SU-DHL-6 (cell line): ENCODE measurements at regions not wholly inside any gene's neighbourhood (a gene's known extent, or its start where the extent isn't known, plus 50 kb on each side); places are given as distances from the start of the nearest gene placed in this dataset.

Experiments
- H2AFZ ChIP-seq: fragments of 200-600 bp; sonication (generic); 2 replicates; pipeline ENCODE4 v1.6.1; 2014; ENCODE audit warnings: low read depth, mild to moderate bottlenecking, moderate library complexity, mixed read lengths, antibody characterized with exemption, low read length; ENCODE audit not compliant: severe bottlenecking
- H3F3A ChIP-seq: fragments of 200-600 bp; shearing (Covaris generic); 2 replicates; pipeline ENCODE4 v1.6.0; 2016; ENCODE audit warnings: antibody characterized with exemption, mild to moderate bottlenecking; ENCODE audit not compliant: insufficient read depth
- H3K27ac ChIP-seq: fragments of 200-600 bp; sonication (generic); 2 replicates; pipeline ENCODE4 v1.5.1; 2016; ENCODE audit warnings: low read depth, mild to moderate bottlenecking, low read length, moderate library complexity, mixed read lengths
- H3K27me3 ChIP-seq: fragments of 200-600 bp; sonication (generic), shearing (Covaris generic); 2 replicates; pipeline ENCODE4 v1.6.0; 2014; ENCODE audit warnings: mild to moderate bottlenecking, low read length
- H3K36me3 ChIP-seq: fragments of 200-600 bp; sonication (generic); 2 replicates; pipeline ENCODE4 v1.6.1; 2014; ENCODE audit warnings: mild to moderate bottlenecking, low read length, mixed read lengths
- H3K4me2 ChIP-seq: fragments of 300-600, 200-600 bp; shearing (Covaris generic), sonication (generic); 2 replicates; pipeline ENCODE4 v1.6.0; 2014; ENCODE audit warnings: low read length, low read depth, mild to moderate bottlenecking; ENCODE audit not compliant: poor library complexity, severe bottlenecking
- H3K4me3 ChIP-seq: fragments of 200-600 bp; sonication (generic); 2 replicates; pipeline ENCODE4 v1.5.1; 2014; ENCODE audit warnings: antibody characterized with exemption, low read length, mild to moderate bottlenecking, mixed read lengths; ENCODE audit not compliant: insufficient read depth, poor library complexity, severe bottlenecking
- H3K79me2 ChIP-seq: fragments of 200-600 bp; sonication (generic); 2 replicates; pipeline ENCODE4 v1.6.1; 2014; ENCODE audit warnings: mild to moderate bottlenecking, low read length, moderate library complexity; ENCODE audit not compliant: insufficient read depth
- H3K9ac ChIP-seq: fragments of 200-600 bp; sonication (generic); 2 replicates; pipeline ENCODE4 v1.7.0; 2014; ENCODE audit warnings: mild to moderate bottlenecking, low read length
- H3K9me2 ChIP-seq: fragments of 200-600 bp; sonication (generic); replicated peaks from 2 replicates; pipeline ENCODE4 v1.6.1; 2014; ENCODE audit warnings: low read length; ENCODE audit not compliant: insufficient read depth
- H3K9me3 ChIP-seq: fragments of 200-600 bp; sonication (generic); 2 replicates; pipeline ENCODE4 v1.6.1; 2014; ENCODE audit warnings: low read length, mixed read lengths; ENCODE audit not compliant: insufficient read depth
- H4K20me1 ChIP-seq: fragments of 200-600 bp; sonication (generic); 2 replicates; pipeline ENCODE4 v1.6.1; 2014; ENCODE audit warnings: low read depth, mild to moderate bottlenecking, antibody characterized with exemption, low read length, moderate library complexity, mixed read lengths
- CTCF ChIP-seq: fragments of 200-600 bp; sonication (generic); IDR thresholded peaks from one replicate; pipeline ENCODE4 v1.5.1; 2017; ENCODE audit warnings: antibody characterized with exemption, mild to moderate bottlenecking, low read length, moderate library complexity; ENCODE audit not compliant: insufficient read depth, poor library complexity, severe bottlenecking
- EZH2phosphoT487 ChIP-seq: fragments of 200-600 bp; sonication (generic), shearing (Covaris generic); conservative IDR thresholded peaks from 2 replicates; pipeline ENCODE4 v1.6.1; 2018; ENCODE audit warnings: mild to moderate bottlenecking, antibody characterized with exemption, low read length, moderate library complexity, mixed read lengths

GRCh38 chr2:37781028-37781427 lies 109.6 kb upstream of the CDC42EP3 start:
- no peaks in the 10 kb centered on the region for H3K9me3 ChIP-seq
- H3F3A ChIP-seq, result no peaks in the 10 kb centered on the region

GRCh38 chr2:37782155-37782673 lies 110.8 kb upstream of the CDC42EP3 start:
- no peaks in the 10 kb centered on the region for H3K36me3 ChIP-seq
- no peak overlapping the region for H3K4me2 ChIP-seq
- H3K9ac ChIP-seq, result no peak overlapping the region
- H3K9me2 ChIP-seq, result no peaks in the 10 kb centered on the region
- no peak overlapping the region for H3K27ac ChIP-seq
- no peaks in the 10 kb centered on the region for H3K79me2 ChIP-seq
- H3F3A ChIP-seq, result no peaks in the 10 kb centered on the region
- H4K20me1 ChIP-seq, result no peaks in the 10 kb centered on the region
- no peaks in the 10 kb centered on the region for H3K27me3 ChIP-seq
- H3K4me3 ChIP-seq, result no peak overlapping the region
- no peak overlapping the region for H2AFZ ChIP-seq
- no peak for TF ChIP-seq CTCF
- H3K9me3 ChIP-seq, result no peaks in the 10 kb centered on the region

More at GRCh38 chr2:37781028-37781427, 109.6 kb upstream of the CDC42EP3 start:
- Histone ChIP-seq H3K4me3 (no peak overlapping the region), H3K4me2 (no peak overlapping the region), H4K20me1 (no peaks in the 10 kb centered on the region), H3K27me3 (no peaks in the 10 kb centered on the region), H3K79me2 (no peaks in the 10 kb centered on the region), H3K9me2 (no peaks in the 10 kb centered on the region), H2AFZ (no peak overlapping the region), H3K27ac (no peak overlapping the region), H3K36me3 (no peaks in the 10 kb centered on the region), H3K9ac (no peak overlapping the region)
- TF ChIP-seq EZH2phosphoT487 (no peak), CTCF (no peak)

- no peak overlapping the region for H3K9ac ChIP-seq
- no peak overlapping the region for H2AFZ ChIP-seq
Measured at GRCh38 chr2:37782721-37783371, 111.4 kb upstream of the CDC42EP3 start.

More at GRCh38 chr2:37782721-37783371, 111.4 kb upstream of the CDC42EP3 start:
- Histone ChIP-seq H3K9me2 (no peaks in the 10 kb centered on the region), H3K27me3 (no peaks in the 10 kb centered on the region), H3K79me2 (no peaks in the 10 kb centered on the region), H3F3A (no peaks in the 10 kb centered on the region), H3K36me3 (no peaks in the 10 kb centered on the region), H3K27ac (no peak overlapping the region), H3K4me2 (no peak overlapping the region), H4K20me1 (no peaks in the 10 kb centered on the region), H3K4me3 (no peak overlapping the region), H3K9me3 (no peaks in the 10 kb centered on the region)
- TF ChIP-seq CTCF (no peak), EZH2phosphoT487 (no peak)
